Stimulated activated CD4-positive, alpha-beta T cell treated with anti-CD3 and anti-CD28 coated beads, TNF-alpha, amount 100 ng/mL, for 24 hours (primary cell): ENCODE measurements at regions not wholly inside any gene's neighbourhood (a gene's known extent, or its start where the extent isn't known, plus 50 kb on each side); places are given as distances from the start of the nearest gene placed in this dataset.
"Not testable (repeated sequence)": the region's sequence is repeated elsewhere in the genome, so short reads cannot be mapped to it uniquely, and the experiment has no call there.

Experiments used
- DNase-seq, 3 experiments: peaks; one replicate each; pipeline ENCODE4 v3.0.0-alpha.2; 2020; ENCODE audit warnings: low read depth in 3 of 3

- no peak for DNase-seq
These were observed 604.3 kb upstream of the RBFOX1 start for GRCh38 chr16:6728381-6728780.

DNA sequence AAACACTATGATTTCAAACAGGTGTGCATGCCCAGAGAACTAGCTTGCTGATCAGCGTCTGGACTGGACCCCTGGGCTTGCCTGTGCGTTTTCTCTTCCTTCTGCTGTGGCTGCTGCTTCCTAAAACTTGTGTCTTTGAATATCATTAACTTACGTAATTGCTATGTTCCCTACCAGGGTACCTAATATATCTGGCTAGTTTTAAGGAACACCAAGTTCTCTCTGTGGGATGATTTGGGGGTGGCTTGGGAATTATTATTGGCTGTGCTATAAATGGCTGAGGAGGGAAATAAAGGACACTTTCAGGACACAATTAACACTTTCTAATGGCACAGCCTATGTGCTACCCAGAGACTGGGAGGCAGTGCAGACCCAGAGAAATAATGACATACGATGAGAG is 606.0 kb upstream of the RBFOX1 start:
- DNase-seq = no peak

DNA sequence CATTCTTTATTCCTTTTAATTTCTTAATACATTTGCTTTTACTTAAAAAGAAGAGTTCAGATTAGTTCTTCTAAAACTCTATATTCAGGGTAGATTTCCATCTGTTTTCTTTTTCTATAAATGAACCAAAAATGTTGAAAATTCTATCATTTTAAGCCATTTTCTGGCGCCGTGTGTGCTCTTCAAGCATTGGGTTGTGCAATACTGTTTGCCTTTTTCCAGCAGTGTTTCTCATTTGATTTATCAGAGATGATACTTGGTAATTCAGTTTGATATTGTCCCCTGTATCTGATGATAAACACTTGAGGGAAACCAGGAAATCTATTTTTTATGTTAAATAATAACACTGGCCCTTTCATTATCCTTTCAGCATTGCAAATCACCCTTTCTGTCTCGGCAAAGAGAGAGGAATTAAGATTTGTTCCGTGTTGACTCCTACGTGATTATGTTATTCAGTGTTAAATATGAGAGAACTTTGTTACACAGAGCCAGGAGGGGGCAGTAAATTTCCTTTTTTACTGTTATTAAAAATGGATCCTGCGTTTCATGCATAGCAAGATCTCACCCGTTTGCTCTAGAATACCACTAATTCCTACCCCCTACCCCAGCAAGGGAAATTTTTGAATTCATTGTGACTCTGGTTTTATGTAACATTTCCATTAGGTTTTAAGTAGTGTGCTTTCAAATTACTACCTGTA is 606.9 kb upstream of the RBFOX1 start:
- DNase-seq = no peak

- not testable (repeated sequence) for DNase-seq
These were observed 607.4 kb upstream of the RBFOX1 start for GRCh38 chr16:6725206-6725605.

GRCh38 chr16:6722786-6723185 is 609.9 kb upstream of the RBFOX1 start:
- no peak for DNase-seq

GRCh38 chr16:6714510-6714909 is 618.1 kb upstream of the RBFOX1 start:
- no peak for DNase-seq

DNA sequence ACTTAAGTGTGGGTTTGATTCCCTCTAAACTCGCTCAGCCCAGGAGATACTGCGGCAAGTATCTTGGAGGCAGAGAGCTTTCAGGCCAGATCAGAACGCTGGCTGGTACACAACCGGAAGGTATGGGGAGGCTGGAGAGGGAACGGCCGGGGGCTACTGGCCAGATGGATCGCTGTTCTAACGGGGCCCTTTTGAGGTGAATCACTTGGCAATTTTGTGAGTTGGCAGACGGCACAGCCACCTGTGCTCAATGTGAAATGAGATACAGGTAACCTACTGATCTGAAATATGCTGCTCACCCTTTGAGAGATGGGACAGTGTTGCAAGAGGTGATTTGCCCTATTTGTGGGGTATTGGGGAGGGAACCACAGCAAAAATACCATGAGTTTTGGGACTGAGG is 622.9 kb upstream of the RBFOX1 start:
- no peak for DNase-seq

DNA sequence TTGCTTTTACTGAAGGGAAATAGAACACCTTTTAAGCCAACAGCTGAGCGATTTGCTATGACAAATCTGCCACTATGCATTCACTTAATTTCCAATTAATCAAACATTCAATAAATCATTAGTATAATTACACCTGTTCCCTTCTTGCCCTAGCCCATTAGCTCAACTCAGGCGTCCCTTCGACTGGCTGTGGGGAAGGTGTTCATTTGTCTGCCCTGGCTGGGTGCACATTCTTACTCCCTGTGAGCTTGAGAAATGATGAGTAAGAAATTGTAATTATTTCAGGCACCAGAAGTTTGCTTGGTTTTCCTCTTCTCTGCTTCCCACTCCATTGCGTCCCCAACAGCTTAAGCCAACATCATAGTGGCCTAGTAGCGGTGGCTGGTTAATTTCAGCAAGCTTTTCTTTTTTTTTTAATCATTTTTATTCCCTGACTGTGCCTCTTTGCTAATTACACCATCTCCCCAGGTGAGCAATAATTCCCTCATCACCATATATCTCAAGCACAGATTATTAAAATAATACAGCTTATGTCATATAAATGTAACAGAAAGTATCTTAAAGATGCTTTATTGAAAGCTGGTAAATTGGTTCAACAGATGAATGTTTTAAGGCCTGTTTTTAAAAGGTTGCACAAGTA is 623.9 kb upstream of the RBFOX1 start:
- no peak for DNase-seq

- no peak for DNase-seq
These were observed 628.2 kb upstream of the RBFOX1 start for GRCh38 chr16:6704306-6704930.

- no peak for DNase-seq
These were observed 631.5 kb upstream of the RBFOX1 start for GRCh38 chr16:6701096-6701495.

- no peak for DNase-seq
These were observed 634.1 kb upstream of the RBFOX1 start for GRCh38 chr16:6698548-6698947.

DNA sequence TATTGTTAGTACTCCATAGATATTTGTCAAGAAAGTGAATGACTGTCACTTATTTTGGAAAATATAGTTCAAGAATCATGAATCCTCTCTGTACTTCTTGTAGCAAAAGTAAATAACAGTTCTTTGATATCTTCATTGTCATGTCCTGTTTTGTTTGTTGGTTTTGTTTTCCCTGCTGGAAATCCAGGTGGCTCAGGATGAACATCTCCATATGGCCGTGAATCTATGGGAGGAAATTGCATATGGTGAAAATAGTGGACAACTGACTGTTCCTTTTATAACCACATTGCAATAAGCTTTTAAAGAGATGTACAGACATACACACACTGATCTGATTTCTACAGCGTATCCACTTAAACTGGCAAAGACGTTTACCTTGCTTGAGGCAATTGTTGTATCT is 637.0 kb upstream of the RBFOX1 start:
- no peak for DNase-seq

DNA sequence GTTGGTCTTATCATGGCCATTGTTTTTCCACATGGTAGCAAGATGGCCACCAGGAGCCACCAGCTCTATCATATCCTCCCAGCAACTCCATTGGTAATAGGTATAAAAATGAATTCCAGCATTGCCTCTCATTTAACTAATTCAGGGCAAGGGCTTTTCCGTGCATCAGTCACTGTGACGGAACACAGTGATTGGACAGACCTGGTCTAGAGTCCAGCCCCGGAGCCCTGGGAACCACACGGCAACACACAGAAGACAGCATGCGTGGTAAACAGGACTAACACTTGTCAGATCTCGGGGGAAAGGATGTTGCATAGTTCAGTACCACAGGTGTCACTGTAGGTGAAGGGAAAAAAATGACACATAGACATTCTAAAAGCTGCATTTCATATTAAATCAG is 638.0 kb upstream of the RBFOX1 start:
- DNase-seq = no peak

GRCh38 chr16:6693418-6693817 is 639.2 kb upstream of the RBFOX1 start:
- DNase-seq = not testable (repeated sequence)

GRCh38 chr16:6692874-6693273 is 639.8 kb upstream of the RBFOX1 start:
- DNase-seq = no peak

DNA sequence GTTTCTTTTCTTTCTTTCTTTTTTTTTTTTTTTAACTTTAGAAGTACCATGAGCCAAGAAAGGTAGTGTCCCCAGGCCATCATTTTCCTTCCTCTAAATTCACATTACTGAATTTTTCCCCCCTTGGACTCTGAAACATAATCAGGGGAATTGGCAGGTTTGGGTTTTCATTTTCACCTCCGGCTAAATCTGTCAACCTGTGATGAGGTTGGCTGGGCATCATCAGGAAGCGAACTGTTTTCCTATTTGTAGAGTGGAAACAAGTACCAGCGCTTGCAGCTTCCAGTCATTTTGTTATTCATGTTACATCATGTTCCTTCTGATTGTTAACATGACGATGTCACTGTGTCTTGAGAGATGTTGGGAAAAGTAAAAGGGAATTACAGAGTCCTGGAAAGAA is 641.9 kb upstream of the RBFOX1 start:
- DNase-seq = no peak

- no peak for DNase-seq
These were observed 643.0 kb upstream of the RBFOX1 start for GRCh38 chr16:6689643-6690042.

GRCh38 chr16:6687593-6687992 is 645.1 kb upstream of the RBFOX1 start:
- DNase-seq = no peak

DNA sequence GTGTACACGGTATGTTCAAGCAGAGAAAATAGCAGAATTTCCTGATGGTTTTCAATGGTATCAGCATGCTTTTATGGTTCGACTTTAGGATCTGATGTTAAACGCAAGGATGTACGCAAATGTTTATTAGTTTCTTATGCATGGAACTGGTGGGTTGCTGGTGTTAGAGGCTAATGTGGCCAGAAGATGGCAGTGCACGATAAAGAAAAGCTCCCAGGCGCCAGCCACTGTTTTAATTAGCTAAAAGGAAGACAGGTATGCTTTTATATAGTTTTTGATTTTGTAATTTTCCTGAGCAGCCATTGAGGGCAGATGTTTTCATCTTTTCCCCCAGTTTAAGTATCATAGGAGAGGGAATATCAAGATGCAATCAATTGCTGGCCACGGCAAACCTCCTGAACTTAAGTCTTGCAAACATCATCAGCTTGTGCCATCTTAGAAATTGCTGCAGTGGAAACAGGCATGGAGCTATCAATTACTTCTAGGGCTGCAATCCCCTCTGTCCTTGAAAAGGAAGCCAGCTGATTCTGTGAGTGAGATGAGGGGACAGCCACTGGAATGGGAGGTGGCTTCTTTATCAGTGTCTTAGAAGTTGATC is 648.5 kb upstream of the RBFOX1 start:
- DNase-seq = peak in 1 of 3 experiments; percentile 1

DNA sequence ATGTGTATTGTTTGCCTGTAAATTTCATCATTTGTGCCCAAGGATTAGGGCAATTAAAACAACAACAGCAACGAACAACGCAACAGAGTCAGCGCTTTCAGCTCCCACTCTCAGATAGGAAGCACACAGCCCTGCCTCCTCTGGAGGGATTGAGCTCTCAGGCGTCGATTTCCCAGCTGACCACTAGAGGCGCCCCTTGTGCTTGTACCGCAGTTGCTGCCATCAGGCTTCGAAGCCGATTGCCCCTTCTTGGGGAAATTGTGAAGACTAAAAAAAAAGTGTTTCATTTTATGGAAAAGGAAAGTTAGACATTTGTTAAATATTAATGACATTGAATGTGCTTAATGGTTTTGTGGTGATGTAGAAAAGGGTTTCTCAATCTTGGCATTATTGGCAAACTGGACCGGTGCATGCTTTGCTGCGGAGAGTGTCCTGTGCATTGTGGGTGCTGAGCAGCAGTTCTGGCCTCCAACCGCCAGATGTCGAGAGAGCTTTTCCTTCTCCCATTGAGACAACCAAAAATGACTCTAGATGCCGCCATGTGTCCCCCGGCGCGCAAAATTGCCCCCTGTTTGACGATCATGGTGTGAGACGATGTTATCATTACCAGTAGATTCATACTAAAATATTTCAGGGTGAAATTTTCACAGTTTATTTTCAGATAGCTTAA is 650.4 kb upstream of the RBFOX1 start:
- DNase-seq = peak in 1 of 3 experiments; percentile 16

DNA sequence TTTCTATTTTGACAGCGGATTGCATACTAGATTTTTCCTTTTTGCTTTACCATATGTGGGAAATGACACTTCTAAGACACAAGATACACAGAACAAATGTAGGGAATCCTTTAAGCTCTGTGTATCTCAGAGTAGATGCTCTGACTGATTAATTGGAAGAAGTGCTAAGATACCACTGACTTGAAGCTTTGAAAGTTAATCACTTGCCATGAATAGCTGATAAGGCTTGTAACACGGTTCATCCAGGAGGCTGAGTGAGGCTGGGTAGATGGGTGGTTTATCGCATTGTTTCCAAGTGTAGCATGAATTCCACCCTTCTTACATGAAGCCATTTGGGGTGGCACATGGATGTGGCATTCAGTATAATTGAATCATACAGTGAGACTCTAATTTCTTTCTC is 654.1 kb upstream of the RBFOX1 start:
- DNase-seq = no peak

DNA sequence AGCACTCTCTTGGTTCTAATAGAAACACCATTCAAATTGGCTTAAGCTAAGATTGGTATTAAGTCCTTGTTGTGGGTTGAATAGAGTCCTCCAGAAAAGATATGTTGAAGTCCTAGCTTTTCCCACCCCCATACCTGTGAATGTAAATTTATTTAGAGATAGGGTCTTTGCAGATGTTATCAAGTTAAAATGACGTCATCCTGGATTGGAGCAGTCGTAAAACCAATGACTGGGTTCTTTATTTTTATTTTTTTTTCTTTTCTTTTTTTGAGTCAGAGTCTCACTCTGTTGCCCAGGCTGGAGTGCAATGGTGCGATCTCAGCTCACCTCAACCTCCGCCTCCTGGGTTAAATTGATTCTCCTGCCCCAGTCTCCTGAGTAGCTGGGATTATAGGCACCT is 658.6 kb upstream of the RBFOX1 start:
- no peak for DNase-seq
